ENCODE measurements at regions not wholly inside any gene's neighbourhood (a gene's known extent, or its start where the extent isn't known, plus 50 kb on each side); places are given as distances from the start of the nearest gene placed in this dataset.

DNA sequence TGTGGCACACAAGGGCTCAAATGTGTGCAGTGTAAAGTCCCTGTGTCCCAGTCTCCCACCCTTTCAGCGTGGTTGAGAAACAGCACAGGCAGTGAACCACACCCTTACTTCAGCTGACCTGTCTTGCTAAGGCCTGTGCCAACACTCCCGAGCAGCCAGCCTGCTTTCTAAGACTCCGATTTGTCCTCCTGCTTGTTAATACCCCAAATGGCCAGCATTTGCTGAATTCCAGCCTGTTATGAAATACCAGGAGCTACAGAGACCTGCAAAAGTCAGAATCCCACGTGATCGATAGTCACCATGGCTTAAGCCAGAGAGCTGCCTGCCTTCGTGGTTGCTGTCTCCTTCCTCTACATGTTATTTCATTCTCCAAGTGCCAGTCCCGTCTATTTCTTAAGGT lies 200.5 kb downstream of the FGF9 start:
- TF ChIP-seq, protein P1, sequence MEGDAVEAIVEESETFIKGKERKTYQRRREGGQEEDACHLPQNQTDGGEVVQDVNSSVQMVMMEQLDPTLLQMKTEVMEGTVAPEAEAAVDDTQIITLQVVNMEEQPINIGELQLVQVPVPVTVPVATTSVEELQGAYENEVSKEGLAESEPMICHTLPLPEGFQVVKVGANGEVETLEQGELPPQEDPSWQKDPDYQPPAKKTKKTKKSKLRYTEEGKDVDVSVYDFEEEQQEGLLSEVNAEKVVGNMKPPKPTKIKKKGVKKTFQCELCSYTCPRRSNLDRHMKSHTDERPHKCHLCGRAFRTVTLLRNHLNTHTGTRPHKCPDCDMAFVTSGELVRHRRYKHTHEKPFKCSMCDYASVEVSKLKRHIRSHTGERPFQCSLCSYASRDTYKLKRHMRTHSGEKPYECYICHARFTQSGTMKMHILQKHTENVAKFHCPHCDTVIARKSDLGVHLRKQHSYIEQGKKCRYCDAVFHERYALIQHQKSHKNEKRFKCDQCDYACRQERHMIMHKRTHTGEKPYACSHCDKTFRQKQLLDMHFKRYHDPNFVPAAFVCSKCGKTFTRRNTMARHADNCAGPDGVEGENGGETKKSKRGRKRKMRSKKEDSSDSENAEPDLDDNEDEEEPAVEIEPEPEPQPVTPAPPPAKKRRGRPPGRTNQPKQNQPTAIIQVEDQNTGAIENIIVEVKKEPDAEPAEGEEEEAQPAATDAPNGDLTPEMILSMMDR (IDR thresholded peaks at IDR 0.05; ENCODE audit: low read depth, low read length): no peak
- no peak overlapping the region for H3K4me3 ChIP-seq (ENCODE audit: low read depth, low read length)

DNA sequence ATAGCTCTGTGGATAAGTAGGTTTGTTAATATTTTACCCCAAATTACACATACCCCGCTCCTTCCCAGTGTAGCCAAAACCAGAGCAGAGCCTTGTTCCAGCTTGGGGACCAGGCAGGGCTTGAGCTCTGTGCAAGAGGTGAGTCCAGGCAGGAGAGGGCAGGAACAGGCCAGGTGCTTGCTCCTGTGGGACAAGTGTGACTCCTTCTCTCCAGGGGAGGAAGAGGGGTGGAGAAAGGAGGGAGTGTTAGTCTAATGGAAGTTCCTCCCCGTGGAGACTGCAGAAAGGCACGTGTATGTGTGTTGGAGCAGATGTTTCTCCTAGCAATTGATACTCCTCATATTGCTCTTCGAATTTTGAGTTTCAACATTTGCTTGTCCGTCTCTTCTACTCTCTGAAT lies 201.0 kb downstream of the FGF9 start:
- no peak overlapping the region for H3K4me3 ChIP-seq (ENCODE audit: low read depth, low read length)
- TF ChIP-seq, protein P1 (IDR thresholded peaks at IDR 0.05; ENCODE audit: low read depth, low read length): no peak

DNA sequence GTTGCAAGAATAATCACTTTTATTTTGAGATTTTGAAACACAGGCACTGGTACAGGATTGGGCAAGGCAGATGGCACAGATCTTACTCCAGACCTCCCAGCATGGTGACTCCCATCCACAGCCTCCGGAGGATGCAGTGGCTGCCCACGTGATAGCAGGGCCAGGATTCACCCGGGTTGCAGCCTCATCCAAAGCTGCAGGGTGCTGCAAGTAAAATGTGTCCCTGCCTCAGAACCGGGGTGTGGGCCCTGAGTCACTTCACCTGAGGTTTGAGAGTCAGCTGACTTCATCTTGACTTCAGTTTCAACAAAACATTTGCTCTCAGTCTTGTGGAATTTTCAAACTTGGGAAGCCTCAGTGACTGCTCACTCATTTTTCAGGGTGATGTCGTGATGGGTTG lies 201.9 kb downstream of the FGF9 start:
- TF ChIP-seq, protein P1 (IDR thresholded peaks at IDR 0.05; ENCODE audit: low read depth, low read length): no peak
- H3K4me3 ChIP-seq (ENCODE audit: low read depth, low read length): no peak overlapping the region

DNA sequence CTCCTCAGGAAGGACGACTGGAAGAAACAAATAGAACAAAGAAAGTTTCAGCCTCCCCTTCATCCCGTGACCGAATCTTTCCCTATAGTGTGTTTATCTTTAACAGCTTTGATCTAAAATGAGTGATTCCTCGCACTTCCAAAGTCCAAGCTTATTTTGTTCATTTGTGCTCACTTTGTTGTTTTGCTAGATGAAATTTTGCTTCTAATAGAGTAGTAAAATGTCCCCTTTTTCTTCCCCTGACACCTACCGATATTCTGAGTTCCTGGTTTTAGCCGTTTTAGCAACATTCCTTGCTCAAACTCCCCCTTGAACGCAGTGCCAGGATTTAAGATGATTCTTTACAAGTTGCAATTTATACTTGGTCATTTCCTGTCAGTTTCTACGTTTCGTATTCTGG lies 204.2 kb downstream of the FGF9 start:
- TF ChIP-seq, protein P1 (IDR thresholded peaks at IDR 0.05; ENCODE audit: low read depth, low read length): no peak
- no peak overlapping the region for H3K4me3 ChIP-seq (ENCODE audit: low read depth, low read length)

DNA sequence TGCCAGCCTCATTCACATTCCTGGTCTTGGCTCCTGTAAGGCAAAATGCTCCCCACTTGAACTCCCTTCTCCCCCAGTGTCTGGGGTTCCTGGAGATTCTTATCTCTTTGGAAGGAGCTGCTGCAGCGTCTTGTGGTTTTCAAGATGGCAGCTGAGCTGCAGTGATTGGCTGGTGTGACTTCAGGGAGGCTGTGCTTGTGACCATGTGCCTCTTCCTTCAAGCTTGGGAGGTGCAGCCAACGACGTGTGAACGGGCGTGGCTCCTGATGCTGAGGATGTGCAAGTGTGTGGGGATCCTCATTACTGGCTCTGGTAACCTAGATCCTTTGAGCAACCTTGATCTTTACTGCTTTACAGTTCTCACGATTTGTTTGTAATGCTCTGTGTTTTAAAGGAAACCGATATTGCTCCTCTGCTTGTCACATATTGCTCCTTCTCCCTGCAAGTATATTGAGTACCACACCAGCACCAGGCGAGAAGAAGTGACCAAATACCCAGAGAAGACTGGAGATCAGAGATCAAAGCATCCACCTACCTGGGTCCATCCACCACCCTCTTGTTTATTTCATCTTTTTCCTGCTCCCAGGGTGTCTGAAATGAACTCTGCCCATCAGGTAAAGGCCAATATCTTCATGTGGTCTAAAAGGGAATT lies 208.5 kb downstream of the FGF9 start:
- TF ChIP-seq, protein P1 (IDR thresholded peaks at IDR 0.05; ENCODE audit: low read depth, low read length): no peak
- no peak overlapping the region for H3K4me3 ChIP-seq (ENCODE audit: low read depth, low read length)

DNA sequence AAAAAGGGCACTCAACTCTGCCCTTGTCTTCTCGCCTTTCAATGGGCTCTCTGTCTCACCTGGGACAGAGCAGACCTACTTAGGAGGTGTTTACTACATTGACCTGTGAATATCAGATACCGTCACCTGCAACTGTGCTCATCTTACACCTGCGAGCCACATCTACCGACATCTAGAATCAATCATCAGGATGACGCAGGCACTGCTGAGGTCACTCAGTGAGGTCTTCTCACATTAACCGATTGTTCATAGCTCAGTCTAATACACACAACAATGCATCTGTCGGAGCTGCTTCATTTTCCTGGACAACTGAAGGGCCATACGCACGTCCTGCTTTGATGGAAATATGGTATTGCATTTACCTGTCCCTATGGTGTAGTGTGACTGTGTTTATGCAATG lies 211.9 kb downstream of the FGF9 start:
- TF ChIP-seq, protein P1 (IDR thresholded peaks at IDR 0.05; ENCODE audit: low read depth, low read length): no peak
- no peak overlapping the region for H3K4me3 ChIP-seq (ENCODE audit: low read depth, low read length)

DNA sequence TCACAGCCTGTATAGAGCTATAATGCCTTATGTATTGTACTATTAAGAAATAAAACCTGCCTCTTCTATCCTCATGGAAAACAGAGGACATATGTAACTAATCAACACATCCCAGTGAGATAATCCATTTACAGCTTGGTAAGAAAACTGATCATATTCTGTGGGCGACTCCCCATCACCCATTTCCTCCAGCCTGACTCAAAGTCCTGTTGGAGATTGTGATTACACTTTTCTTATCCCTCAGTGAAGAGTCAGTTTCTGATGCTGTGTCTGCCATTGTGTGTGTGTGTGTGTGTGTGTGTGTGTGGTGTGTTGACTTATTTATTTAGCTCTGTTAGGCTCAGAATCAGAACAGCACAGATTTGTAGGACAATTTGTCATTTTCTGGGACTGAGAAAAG lies 212.8 kb downstream of the FGF9 start:
- TF ChIP-seq, protein P1 (IDR thresholded peaks at IDR 0.05; ENCODE audit: low read depth, low read length): no peak
- H3K4me3 ChIP-seq (ENCODE audit: low read depth, low read length): no peak overlapping the region

Measured in WI38 (cell line).